ENCODE measurements at regions not wholly inside any gene's neighbourhood (a gene's known extent, or its start where the extent isn't known, plus 50 kb on each side); places are given as distances from the start of the nearest gene placed in this dataset.

DNA sequence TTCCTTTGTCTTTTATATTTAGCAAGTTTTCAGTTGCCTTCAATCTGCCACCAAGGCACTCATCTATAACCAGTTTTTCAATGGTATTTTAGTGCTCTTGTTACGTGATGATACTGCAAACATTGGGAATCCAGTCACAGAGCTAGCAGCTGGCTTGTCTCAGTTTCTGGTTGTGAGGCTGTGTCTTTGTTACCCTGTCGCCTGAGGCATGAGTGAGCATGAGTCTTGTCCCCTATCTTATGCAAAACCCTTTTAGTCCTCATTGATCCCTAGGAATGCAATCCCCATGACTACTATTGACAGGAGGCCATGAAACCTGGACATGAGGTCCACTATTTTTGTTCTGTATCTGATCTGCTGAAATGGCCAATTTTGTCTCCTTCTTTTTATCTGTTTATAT, 391.0 kb downstream of the LMO7 start:
- TF ChIP-seq POLR2AphosphoS5 (IDR thresholded peaks at IDR 0.05; ENCODE audit: low read depth, low read length) (no peak), POLR2A (IDR thresholded peaks at IDR 0.05; ENCODE audit: low read depth, low read length) (no peak), SPI1 (IDR thresholded peaks at IDR 0.05; ENCODE audit: low read depth, low read length) (no peak), TAF1 (IDR thresholded peaks at IDR 0.05; ENCODE audit: low read depth, low read length) (no peak), PAX5 (IDR thresholded peaks at IDR 0.05; ENCODE audit: insufficient read depth, low read length, severe bottlenecking) (no peak), POU2F2 (IDR thresholded peaks at IDR 0.05; ENCODE audit: low read depth, low read length) (no peak)
